SW480 (cell line): ENCODE measurements at regions not wholly inside any gene's neighbourhood (a gene's known extent, or its start where the extent isn't known, plus 50 kb on each side); places are given as distances from the start of the nearest gene placed in this dataset.

Experiments used
- DNase-seq: peaks from one replicate; pipeline ENCODE4 v3.0.0-alpha.2; 2016; ENCODE audit warnings: low spot score

- DNase-seq = no peak
Measured at GRCh38 chr2:56102098-56102497, 81.7 kb upstream of the CCDC85A start.

GRCh38 chr2:56102866-56103265 lies 80.9 kb upstream of the CCDC85A start:
- DNase-seq = no peak

- no peak for DNase-seq
Measured at GRCh38 chr2:56104962-56105361, 78.8 kb upstream of the CCDC85A start.

DNA sequence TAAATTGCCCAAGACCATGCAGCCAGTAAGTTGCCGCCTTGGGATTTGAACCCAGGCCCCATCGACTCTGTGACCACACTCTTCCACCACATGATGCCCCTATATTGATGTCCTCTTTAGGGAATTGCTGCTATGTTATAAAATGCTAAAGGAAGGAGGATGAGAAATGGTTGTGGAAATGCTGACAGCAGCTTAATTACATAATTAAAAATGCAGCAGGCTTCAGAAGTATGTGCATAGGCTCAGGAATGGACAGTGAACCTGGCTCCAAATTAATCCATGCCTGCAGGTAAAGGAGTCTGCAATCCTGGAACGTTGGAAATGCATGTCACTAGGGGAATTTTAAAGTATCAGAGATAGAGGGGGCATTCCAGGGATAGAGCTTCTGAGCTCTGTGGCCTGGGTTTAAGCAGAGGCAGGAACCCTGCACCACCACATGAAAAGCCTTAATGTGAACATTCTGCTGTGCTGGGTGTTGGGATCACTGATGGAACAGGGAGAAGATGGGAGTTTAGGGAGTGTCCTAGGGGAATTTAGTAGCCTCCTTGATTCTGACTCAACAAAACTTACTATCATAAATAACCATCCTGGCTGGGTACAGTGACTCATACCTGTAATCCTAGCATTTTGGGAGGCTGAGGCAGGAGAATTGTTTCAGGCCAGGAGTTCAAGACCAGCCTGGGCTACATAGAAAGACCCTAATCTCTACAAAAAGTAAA lies 76.1 kb upstream of the CCDC85A start:
- no peak for DNase-seq

GRCh38 chr2:56108806-56109205 lies 75.0 kb upstream of the CCDC85A start:
- DNase-seq = no peak

- DNase-seq = no peak
Measured at GRCh38 chr2:56109994-56110393, 73.8 kb upstream of the CCDC85A start.

- no peak for DNase-seq
Measured at GRCh38 chr2:56113382-56113975, 70.3 kb upstream of the CCDC85A start.

GRCh38 chr2:56117764-56118163 lies 66.0 kb upstream of the CCDC85A start:
- no peak for DNase-seq

DNA sequence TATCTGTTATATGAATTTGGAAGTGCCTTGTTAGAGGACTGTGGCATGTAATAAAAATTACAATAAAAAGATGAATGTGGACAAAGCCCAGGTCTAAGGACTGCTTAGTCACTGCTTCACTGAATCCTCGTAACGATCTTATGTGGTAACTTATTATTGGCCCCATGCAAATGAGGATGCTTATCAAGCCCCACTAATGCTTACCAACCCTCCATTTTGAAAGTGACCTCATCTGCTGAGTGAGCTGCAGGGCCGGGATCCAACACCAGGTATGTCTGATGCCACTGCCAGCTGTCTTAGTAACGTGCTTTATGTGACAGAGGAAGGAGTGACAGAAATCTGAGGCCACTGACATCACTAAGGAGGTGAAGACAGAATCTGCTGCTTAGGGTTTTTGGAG lies 65.3 kb upstream of the CCDC85A start:
- no peak for DNase-seq

GRCh38 chr2:56121995-56122394 lies 61.8 kb upstream of the CCDC85A start:
- DNase-seq = no peak

- no peak for DNase-seq
Measured at GRCh38 chr2:56123538-56123937, 60.3 kb upstream of the CCDC85A start.

- no peak for DNase-seq
Measured at GRCh38 chr2:56127010-56127409, 56.8 kb upstream of the CCDC85A start.

- DNase-seq = no peak
Measured at GRCh38 chr2:56127463-56128152, 56.2 kb upstream of the CCDC85A start.

DNA sequence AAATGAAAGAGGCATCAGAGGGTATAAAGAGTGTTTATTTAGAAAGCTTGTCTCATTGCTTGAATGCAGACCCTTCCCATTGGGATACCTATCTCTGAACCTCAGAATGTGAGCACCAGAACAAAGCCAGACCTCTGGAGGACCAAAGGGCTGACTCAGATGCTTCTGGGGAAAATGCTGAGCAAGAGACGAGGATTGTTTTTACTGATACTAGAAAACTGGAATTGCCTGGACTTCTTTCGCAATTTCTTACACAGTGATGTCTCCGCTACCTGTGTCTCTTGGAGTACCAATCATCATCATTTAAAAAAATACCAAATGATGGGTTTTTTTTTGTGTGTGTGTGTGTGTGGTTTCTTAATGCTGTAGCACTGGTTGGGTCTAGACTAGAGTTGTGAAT lies 55.6 kb upstream of the CCDC85A start:
- no peak for DNase-seq

DNA sequence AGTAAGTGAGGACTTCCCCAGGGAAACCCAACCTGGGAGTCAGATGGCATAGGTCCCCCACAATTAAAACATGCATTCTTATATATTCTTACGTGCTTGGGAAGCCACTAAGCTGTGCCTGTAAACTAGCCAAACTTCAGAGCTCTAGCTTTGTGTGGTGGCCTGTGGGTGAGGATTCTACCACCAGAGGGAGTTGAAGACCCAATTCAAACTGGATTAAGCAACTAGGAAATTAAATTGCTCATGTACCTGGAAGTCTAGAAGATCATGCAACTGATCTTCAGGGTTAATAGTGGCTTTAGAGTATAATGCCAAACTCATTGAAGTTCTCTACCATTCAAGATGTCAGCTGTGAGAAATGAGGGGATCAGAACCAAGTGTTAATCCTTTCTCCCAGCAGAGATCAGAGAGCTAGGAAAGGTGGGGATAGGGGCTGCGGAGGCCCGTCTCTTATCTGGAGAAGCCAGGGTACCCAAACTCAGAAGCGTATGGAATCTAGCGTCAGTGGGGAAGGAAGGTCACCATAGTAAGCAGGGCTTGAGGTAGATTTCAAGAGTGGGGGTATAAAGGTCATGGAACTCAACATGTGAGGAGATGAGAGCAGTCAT lies 53.2 kb upstream of the CCDC85A start:
- peak; percentile 31 for DNase-seq

DNA sequence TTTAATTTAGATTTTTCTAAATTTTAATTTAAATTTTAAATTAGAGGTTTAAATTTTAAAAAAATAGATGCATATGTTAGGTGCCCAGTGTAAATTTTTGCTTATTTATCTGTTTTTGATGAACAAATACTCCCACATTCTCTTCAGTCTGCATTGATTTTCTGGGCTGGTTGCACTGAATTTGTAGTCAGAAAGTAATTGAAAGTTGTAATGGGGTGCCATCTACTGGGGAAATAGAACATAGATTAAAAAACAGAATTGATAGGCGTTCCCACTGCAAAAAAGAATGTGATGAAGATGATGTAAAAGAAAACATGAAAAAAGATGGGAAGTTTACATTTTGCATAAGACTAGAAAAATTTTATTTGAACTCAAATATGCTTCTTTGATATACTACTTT lies 51.7 kb upstream of the CCDC85A start:
- peak; percentile 51 for DNase-seq

GRCh38 chr2:56133441-56133840 lies 50.3 kb upstream of the CCDC85A start:
- DNase-seq = no peak

GRCh38 chr2:56133931-56134629 lies 49.7 kb upstream of the CCDC85A start:
- DNase-seq = no peak
